WERI-Rb-1 (cell line): ENCODE measurements at regions not wholly inside any gene's neighbourhood (a gene's known extent, or its start where the extent isn't known, plus 50 kb on each side); places are given as distances from the start of the nearest gene placed in this dataset.

Experiments used
- DNase-seq: peaks from one replicate; pipeline ENCODE4 v3.0.0-alpha.2; 2020
- H3K27ac ChIP-seq: fragments of 250-450 bp; sonication (Bioruptor Pico); 2 replicates; pipeline ENCODE4 v1.5.1; 2020; ENCODE audit warnings: mild to moderate bottlenecking, moderate library complexity
- H3K27me3 ChIP-seq: fragments of 250-450 bp; sonication (Bioruptor Pico); 2 replicates; pipeline ENCODE4 v1.5.1; 2021; ENCODE audit warnings: mild to moderate bottlenecking, low read depth, moderate library complexity; ENCODE audit not compliant: insufficient read depth, severe bottlenecking
- H3K36me3 ChIP-seq: fragments of 250-450 bp; sonication (Bioruptor Pico); 2 replicates; pipeline ENCODE4 v1.5.1; 2020; ENCODE audit warnings: mild to moderate bottlenecking, moderate library complexity
- H3K4me3 ChIP-seq: 2 replicates; pipeline ENCODE4 v1.5.1; 2011; ENCODE audit warnings: low read depth, mild to moderate bottlenecking, control low read depth, low read length
- H3K9me3 ChIP-seq: fragments of 250-450 bp; sonication (Bioruptor Pico); 2 replicates; pipeline ENCODE4 v1.5.1; 2021; ENCODE audit warnings: mild to moderate bottlenecking, moderate library complexity; ENCODE audit not compliant: severe bottlenecking
- TF ChIP-seq, protein P1 (sequence below): IDR thresholded peaks from 2 replicates; pipeline ENCODE4 v1.5.1; 2011; ENCODE audit warnings: low read depth, mild to moderate bottlenecking, control low read depth, inconsistent platforms, low read length

GRCh38 chr1:82703951-82704350 lies 903.2 kb downstream of the ADGRL2 start:
- H3K9me3 ChIP-seq, result no peaks in the 10 kb centered on the region
- TF ChIP-seq, protein P1, sequence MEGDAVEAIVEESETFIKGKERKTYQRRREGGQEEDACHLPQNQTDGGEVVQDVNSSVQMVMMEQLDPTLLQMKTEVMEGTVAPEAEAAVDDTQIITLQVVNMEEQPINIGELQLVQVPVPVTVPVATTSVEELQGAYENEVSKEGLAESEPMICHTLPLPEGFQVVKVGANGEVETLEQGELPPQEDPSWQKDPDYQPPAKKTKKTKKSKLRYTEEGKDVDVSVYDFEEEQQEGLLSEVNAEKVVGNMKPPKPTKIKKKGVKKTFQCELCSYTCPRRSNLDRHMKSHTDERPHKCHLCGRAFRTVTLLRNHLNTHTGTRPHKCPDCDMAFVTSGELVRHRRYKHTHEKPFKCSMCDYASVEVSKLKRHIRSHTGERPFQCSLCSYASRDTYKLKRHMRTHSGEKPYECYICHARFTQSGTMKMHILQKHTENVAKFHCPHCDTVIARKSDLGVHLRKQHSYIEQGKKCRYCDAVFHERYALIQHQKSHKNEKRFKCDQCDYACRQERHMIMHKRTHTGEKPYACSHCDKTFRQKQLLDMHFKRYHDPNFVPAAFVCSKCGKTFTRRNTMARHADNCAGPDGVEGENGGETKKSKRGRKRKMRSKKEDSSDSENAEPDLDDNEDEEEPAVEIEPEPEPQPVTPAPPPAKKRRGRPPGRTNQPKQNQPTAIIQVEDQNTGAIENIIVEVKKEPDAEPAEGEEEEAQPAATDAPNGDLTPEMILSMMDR, result no peak
- no peak overlapping the region for H3K4me3 ChIP-seq
- DNase-seq, result no peak
- no peaks in the 10 kb centered on the region for H3K27me3 ChIP-seq
- no peaks in the 10 kb centered on the region for H3K36me3 ChIP-seq
- no peak overlapping the region for H3K27ac ChIP-seq

- no peaks in the 10 kb centered on the region for H3K9me3 ChIP-seq
- TF ChIP-seq, protein P1, result no peak
- no peak for DNase-seq
- no peaks in the 10 kb centered on the region for H3K27me3 ChIP-seq
- no peaks in the 10 kb centered on the region for H3K36me3 ChIP-seq
- no peak overlapping the region for H3K4me3 ChIP-seq
- no peak overlapping the region for H3K27ac ChIP-seq
These were observed 899.7 kb downstream of the ADGRL2 start for GRCh38 chr1:82700476-82700875.

- Histone ChIP-seq H3K27me3 (no peaks in the 10 kb centered on the region), H3K9me3 (no peaks in the 10 kb centered on the region), H3K4me3 (no peak overlapping the region), H3K27ac (no peak overlapping the region), H3K36me3 (no peaks in the 10 kb centered on the region)
- no peak for DNase-seq
- TF ChIP-seq, protein P1, result no peak
These were observed 897.2 kb downstream of the ADGRL2 start for GRCh38 chr1:82697965-82698364.

DNA sequence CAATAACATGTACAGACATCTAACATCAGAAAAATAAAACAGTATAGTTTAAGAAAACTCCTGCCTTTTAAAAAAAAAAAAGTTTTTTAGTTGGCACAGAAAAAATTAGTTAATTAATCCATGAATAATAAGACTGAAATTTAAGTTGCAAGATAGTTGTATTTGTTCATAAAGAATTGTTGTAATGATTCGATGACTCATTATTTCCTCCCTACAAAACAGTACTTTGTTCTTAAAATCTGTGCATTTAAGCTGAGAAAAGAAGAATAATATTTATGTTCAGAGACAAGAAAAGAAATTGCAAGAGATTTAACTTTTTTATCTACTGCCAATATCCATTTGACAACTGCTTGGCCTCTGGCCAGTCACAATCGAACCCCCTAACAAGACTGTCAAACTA lies 894.7 kb downstream of the ADGRL2 start:
- Histone ChIP-seq H3K4me3 (no peak overlapping the region), H3K27ac (no peak overlapping the region), H3K27me3 (no peaks in the 10 kb centered on the region), H3K9me3 (no peaks in the 10 kb centered on the region), H3K36me3 (no peaks in the 10 kb centered on the region)
- no peak for DNase-seq
- TF ChIP-seq, protein P1, result no peak

GRCh38 chr1:82690411-82690810 lies 889.7 kb downstream of the ADGRL2 start:
- no peak for DNase-seq
- H3K36me3 ChIP-seq, result no peaks in the 10 kb centered on the region
- no peaks in the 10 kb centered on the region for H3K27me3 ChIP-seq
- TF ChIP-seq, protein P1, result no peak
- H3K4me3 ChIP-seq, result no peak overlapping the region
- no peak overlapping the region for H3K27ac ChIP-seq
- H3K9me3 ChIP-seq, result peaks cover 5% of the 10 kb centered on the region

DNA sequence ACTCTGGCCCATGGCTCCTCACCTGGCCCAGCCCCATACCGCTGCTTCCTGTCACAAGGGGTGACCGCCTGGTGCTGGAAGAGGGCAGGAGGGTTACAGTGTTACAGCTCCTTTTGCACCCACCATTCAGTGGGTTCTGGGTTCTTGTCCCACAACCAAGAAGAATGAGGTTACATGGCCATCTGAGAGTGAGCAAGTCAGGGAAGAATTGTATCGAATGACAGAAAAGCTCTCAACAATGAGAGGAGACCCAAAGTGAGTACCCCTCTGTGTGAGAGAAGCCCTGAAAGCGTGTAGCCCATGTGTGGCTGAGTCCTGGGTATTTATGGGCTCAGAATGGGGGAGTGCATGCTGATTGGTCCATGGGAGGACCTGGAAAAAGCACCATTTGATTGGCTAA lies 888.5 kb downstream of the ADGRL2 start:
- peaks cover 5% of the 10 kb centered on the region for H3K9me3 ChIP-seq
- H3K27me3 ChIP-seq, result no peaks in the 10 kb centered on the region
- no peak for DNase-seq
- no peaks in the 10 kb centered on the region for H3K36me3 ChIP-seq
- no peak overlapping the region for H3K4me3 ChIP-seq
- no peak overlapping the region for H3K27ac ChIP-seq
- TF ChIP-seq, protein P1, result no peak
